ENCODE measurements at regions not wholly inside any gene's neighbourhood (a gene's known extent, or its start where the extent isn't known, plus 50 kb on each side); places are given as distances from the start of the nearest gene placed in this dataset.
"Not testable (repeated sequence)": the region's sequence is repeated elsewhere in the genome, so short reads cannot be mapped to it uniquely, and the experiment has no call there.

DNA sequence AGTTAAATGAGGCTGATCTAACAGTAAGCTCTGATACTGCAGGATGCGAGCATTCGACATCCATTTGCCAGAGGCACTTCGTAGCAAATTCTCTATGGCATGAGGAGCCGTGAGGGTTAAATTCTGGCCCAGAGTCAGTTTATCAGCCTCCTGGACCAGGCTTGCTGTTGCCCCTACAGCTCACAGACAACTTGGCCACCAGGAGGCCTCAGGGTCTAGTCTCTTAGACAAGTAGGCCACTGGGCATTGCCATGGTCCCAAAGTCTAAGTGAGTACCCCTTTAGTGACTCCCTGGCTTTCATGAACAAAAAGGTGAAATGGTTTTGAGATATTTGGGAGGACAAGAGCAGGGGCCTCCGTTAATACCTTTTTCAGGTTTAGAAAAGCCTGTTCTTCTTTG lies 178.0 kb upstream of the MBL2 start:
- Histone ChIP-seq H3K27me3 (replicated peaks in 1 of 7) (no peaks in the 10 kb centered on the region), H3K4me3 (no peak overlapping the region), H3K36me3 (no peaks in the 10 kb centered on the region), H3K4me1 (no peaks in the 10 kb centered on the region), H3K9me3 (no peaks in the 10 kb centered on the region), H3K27ac (no peak overlapping the region)
- intact Hi-C loops (cut with DNase I; ENCODE audit: low total_unique reads) = no loop called here
- DNase-seq = peak; percentile 12
- WGBS, 5 donors = 87 to 100% (median 88%) methylated on average over 5 of the region's 5 CpGs
- no peak for TF ChIP-seq POLR2A (IDR thresholded peaks at IDR 0.05)
- TF ChIP-seq, protein P1, sequence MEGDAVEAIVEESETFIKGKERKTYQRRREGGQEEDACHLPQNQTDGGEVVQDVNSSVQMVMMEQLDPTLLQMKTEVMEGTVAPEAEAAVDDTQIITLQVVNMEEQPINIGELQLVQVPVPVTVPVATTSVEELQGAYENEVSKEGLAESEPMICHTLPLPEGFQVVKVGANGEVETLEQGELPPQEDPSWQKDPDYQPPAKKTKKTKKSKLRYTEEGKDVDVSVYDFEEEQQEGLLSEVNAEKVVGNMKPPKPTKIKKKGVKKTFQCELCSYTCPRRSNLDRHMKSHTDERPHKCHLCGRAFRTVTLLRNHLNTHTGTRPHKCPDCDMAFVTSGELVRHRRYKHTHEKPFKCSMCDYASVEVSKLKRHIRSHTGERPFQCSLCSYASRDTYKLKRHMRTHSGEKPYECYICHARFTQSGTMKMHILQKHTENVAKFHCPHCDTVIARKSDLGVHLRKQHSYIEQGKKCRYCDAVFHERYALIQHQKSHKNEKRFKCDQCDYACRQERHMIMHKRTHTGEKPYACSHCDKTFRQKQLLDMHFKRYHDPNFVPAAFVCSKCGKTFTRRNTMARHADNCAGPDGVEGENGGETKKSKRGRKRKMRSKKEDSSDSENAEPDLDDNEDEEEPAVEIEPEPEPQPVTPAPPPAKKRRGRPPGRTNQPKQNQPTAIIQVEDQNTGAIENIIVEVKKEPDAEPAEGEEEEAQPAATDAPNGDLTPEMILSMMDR (IDR thresholded peaks at IDR 0.05 in 8 of 11, conservative IDR thresholded peaks at IDR 0.05 in 3 of 11) = no peak
- no peak for TF ChIP-seq POLR2AphosphoS5 (IDR thresholded peaks at IDR 0.05)

DNA sequence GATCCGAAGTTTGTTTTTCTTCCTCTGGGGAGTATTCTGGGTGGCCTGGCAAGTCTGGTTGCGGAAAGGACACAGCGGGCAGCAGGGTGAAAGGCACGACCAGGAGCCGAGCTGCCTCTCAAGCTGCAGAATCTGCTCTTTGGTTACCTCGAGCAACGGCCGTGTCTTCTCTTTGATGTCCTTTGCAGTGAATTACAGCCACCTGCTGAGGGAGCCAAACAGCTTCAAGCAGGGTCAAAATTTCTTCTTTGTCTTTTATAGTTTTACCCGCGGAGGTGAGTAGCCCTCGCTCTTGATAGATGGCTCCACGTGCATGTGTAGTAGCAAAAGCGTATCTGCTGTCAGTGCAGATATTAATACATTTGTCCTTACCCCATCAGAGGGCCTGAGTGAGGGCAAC lies 177.3 kb upstream of the MBL2 start:
- intact Hi-C loops (cut with DNase I; ENCODE audit: low total_unique reads) = no loop called here
- no peaks in the 10 kb centered on the region for H3K9me3 ChIP-seq
- H3K27me3 ChIP-seq (replicated peaks in 1 of 7) = no peaks in the 10 kb centered on the region
- DNase-seq = peak; percentile 47
- no peaks in the 10 kb centered on the region for H3K4me1 ChIP-seq
- TF ChIP-seq, protein P1 (IDR thresholded peaks at IDR 0.05 in 8 of 11, conservative IDR thresholded peaks at IDR 0.05 in 3 of 11) = no peak
- TF ChIP-seq POLR2AphosphoS5 (IDR thresholded peaks at IDR 0.05) = no peak
- no peak for TF ChIP-seq POLR2A (IDR thresholded peaks at IDR 0.05)
- 78 to 84% (median 81%) methylated on average over 13 of the region's 13 CpGs for WGBS, 5 donors
- no peak overlapping the region for H3K27ac ChIP-seq
- H3K4me3 ChIP-seq = no peak overlapping the region
- H3K36me3 ChIP-seq = no peaks in the 10 kb centered on the region

DNA sequence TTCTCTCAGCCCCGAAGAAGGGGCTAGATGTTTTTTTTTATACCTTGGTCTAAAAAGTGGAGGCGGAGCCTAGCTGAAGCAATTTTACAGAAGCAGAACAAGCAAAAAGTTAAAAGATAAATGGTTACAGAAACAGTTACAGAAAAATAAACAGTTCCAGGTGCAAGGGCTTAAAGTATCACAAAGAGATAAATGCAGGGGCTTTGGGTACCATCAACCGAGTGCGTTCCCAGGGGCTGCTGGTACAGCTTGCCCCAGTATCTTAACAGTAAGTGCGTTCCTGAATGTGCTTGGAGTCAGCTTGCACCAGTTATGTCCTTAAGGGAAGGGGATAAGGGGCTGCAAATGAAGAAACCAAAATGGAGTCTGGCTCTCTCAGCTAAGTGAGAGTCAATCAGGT lies 173.9 kb upstream of the MBL2 start:
- H3K27ac ChIP-seq = no peak overlapping the region

DNA sequence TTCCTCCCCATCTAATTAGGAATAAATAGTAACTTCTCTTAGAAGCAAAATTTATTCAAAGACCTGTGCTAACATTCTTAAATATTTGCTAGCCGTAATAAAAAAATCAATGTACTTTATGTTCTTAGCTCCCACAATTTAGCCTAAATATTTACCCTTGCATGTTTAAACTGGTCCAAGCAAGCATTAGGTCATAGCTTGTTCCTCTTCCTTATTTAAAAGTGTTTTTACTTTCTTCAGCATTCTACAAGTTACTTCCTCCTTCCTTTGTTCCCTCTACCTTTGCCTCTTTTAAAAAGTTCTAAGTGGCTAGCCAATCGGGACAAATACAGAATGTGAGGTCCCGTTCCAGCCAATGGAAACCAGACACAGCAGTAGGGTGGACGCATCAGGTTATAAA lies 172.9 kb upstream of the MBL2 start:
- H3K9me3 ChIP-seq; H3K36me3 ChIP-seq; intact Hi-C loops (cut with DNase I; ENCODE audit: low total_unique reads); H3K27me3 ChIP-seq (replicated peaks in 1 of 7); DNase-seq; H3K4me1 ChIP-seq; H3K27ac ChIP-seq; H3K4me3 ChIP-seq: not testable (repeated sequence)
- 84 to 94% (median 89%) methylated on average over 4 of the region's 4 CpGs for WGBS, 5 donors

More for the DNA sequence above, 173.9 kb upstream of the MBL2 start:
- no peak for DNase-seq
- H3K9me3 ChIP-seq = no peaks in the 10 kb centered on the region
- H3K4me1 ChIP-seq = no peaks in the 10 kb centered on the region
- H3K36me3 ChIP-seq = no peaks in the 10 kb centered on the region
- H3K4me3 ChIP-seq = no peak overlapping the region
- no peaks in the 10 kb centered on the region for H3K27me3 ChIP-seq (replicated peaks in 1 of 7)
- TF ChIP-seq POLR2A (IDR thresholded peaks at IDR 0.05) (no peak), POLR2AphosphoS5 (IDR thresholded peaks at IDR 0.05) (no peak)
- TF ChIP-seq, protein P1 (IDR thresholded peaks at IDR 0.05 in 8 of 11, conservative IDR thresholded peaks at IDR 0.05 in 3 of 11) = no peak
- 85 to 97% (median 91%) methylated on average over 5 of the region's 5 CpGs for WGBS, 5 donors
- intact Hi-C loops (cut with DNase I; ENCODE audit: low total_unique reads) = no loop called here

DNA sequence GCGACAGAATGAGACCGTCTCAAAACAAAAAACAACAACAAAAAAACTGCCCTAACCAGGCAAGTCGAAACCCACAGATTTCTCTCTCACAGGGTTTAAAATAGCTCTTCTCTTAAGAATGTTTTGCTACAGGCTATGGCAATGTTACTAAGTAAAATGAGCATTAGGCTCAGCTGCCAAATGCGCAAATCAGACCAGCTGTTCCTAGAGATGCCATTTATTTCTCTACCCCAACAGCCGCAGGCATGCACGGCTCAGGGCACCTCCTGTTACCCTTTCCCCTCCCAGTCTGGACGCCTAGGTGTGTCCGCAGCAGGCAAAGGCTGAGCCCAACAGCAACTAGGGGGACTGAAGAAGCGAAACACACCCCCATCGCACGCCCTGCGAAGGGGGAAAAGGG lies 168.3 kb upstream of the MBL2 start:
- Histone ChIP-seq H3K27me3 (replicated peaks in 1 of 7) (no peaks in the 10 kb centered on the region), H3K27ac (no peak overlapping the region), H3K9me3 (peaks cover 0 to 10% (median 0%) of the 10 kb centered on the region in 8 donors), H3K36me3 (no peaks in the 10 kb centered on the region), H3K4me1 (no peaks in the 10 kb centered on the region), H3K4me3 (no peak overlapping the region)
- intact Hi-C loops (cut with DNase I; ENCODE audit: low total_unique reads) = no loop called here
- DNase-seq = no peak
- WGBS, 5 donors = 86 to 94% (median 92%) methylated on average over 12 of the region's 12 CpGs
- TF ChIP-seq, protein P1 (IDR thresholded peaks at IDR 0.05 in 8 of 11, conservative IDR thresholded peaks at IDR 0.05 in 3 of 11) = no peak
- TF ChIP-seq POLR2AphosphoS5 (IDR thresholded peaks at IDR 0.05) (no peak), POLR2A (IDR thresholded peaks at IDR 0.05) (no peak)
